ENCODE measurements at regions not wholly inside any gene's neighbourhood (a gene's known extent, or its start where the extent isn't known, plus 50 kb on each side); places are given as distances from the start of the nearest gene placed in this dataset.
"Not testable (repeated sequence)": the region's sequence is repeated elsewhere in the genome, so short reads cannot be mapped to it uniquely, and the experiment has no call there.

- no peak for DNase-seq
Measured at GRCh38 chr3:94612631-94613030, 549.8 kb downstream of the NSUN3 start.

GRCh38 chr3:94614192-94614591, 551.3 kb downstream of the NSUN3 start:
- DNase-seq, result no peak

GRCh38 chr3:94615275-94616065, 552.6 kb downstream of the NSUN3 start:
- no peak for DNase-seq

- peak; percentile 2 for DNase-seq
Measured at GRCh38 chr3:94616833-94617232, 554.0 kb downstream of the NSUN3 start.

- no peak for DNase-seq
Measured at GRCh38 chr3:94617312-94617711, 554.5 kb downstream of the NSUN3 start.

GRCh38 chr3:94619643-94620042, 556.8 kb downstream of the NSUN3 start:
- DNase-seq, result no peak

- DNase-seq, result no peak
Measured at GRCh38 chr3:94626573-94626972, 563.7 kb downstream of the NSUN3 start.

- DNase-seq, result no peak
Measured at GRCh38 chr3:94627689-94628088, 564.8 kb downstream of the NSUN3 start.

- DNase-seq, result no peak
Measured at GRCh38 chr3:94643400-94643799, 580.5 kb downstream of the NSUN3 start.

GRCh38 chr3:94645790-94646189, 582.9 kb downstream of the NSUN3 start:
- DNase-seq, result no peak

- DNase-seq, result no peak
Measured at GRCh38 chr3:94647131-94647530, 584.3 kb downstream of the NSUN3 start.

- DNase-seq, result not testable (repeated sequence)
Measured at GRCh38 chr3:94648270-94649180, 585.7 kb downstream of the NSUN3 start.

GRCh38 chr3:94654096-94654495, 591.2 kb downstream of the NSUN3 start:
- no peak for DNase-seq

GRCh38 chr3:94665922-94666321, 603.1 kb downstream of the NSUN3 start:
- DNase-seq, result no peak

- no peak for DNase-seq
Measured at GRCh38 chr3:94671078-94671477, 608.2 kb downstream of the NSUN3 start.

- no peak for DNase-seq
Measured at GRCh38 chr3:94673876-94674275, 611.0 kb downstream of the NSUN3 start.

- no peak for DNase-seq
Measured at GRCh38 chr3:94686208-94686607, 623.3 kb downstream of the NSUN3 start.

GRCh38 chr3:94693997-94694640, 631.3 kb downstream of the NSUN3 start:
- no peak for DNase-seq

- DNase-seq, result no peak
Measured at GRCh38 chr3:94694894-94695293, 632.0 kb downstream of the NSUN3 start.

GRCh38 chr3:94704467-94704866, 641.6 kb downstream of the NSUN3 start:
- no peak for DNase-seq

GRCh38 chr3:94709249-94709902, 646.5 kb downstream of the NSUN3 start:
- no peak for DNase-seq

GRCh38 chr3:94714194-94714593, 651.3 kb downstream of the NSUN3 start:
- no peak for DNase-seq
